Ishikawa (cell line): ENCODE measurements at regions not wholly inside any gene's neighbourhood (a gene's known extent, or its start where the extent isn't known, plus 50 kb on each side); places are given as distances from the start of the nearest gene placed in this dataset.

Source experiments
- EP300 ChIP-seq: IDR thresholded peaks from 2 replicates; pipeline ENCODE4 v1.6.1; 2012; ENCODE audit warnings: borderline replicate concordance
- MAX ChIP-seq: IDR thresholded peaks from 2 replicates; pipeline ENCODE4 v1.6.1; 2012
- RAD21 ChIP-seq: IDR thresholded peaks from 2 replicates; pipeline ENCODE4 v1.6.1; 2012; ENCODE audit warnings: low read depth
- TAF1 ChIP-seq: IDR thresholded peaks from 2 replicates; pipeline ENCODE4 v1.6.1; 2012; ENCODE audit warnings: low read depth, mild to moderate bottlenecking
- TEAD4 ChIP-seq: IDR thresholded peaks from 2 replicates; pipeline ENCODE4 v1.6.1; 2012

DNA sequence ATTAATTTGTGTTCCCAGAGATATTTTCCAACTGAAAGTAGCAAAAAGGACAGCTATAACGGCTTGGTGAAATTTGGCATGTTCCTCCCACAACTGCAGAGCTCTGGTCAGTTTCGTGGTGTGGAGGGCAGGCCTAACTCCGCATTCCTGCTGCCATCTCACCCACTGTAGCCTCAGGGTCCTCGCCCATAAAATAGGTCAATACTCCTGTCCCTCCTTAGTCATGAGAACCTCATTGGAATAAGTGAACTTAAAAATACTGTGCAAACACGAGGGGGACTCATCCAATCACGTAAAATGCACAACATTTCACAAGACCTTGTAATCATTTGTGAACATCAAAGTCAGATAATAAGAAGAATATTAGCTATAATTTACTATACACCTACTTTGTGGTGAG lies 143.5 kb upstream of the NCKAP5 start:
- no peak for TF ChIP-seq MAX
- no peak for TF ChIP-seq EP300
- no peak for TF ChIP-seq TAF1
- no peak for TF ChIP-seq RAD21
- no peak for TF ChIP-seq TEAD4
